ENCODE measurements at regions not wholly inside any gene's neighbourhood (a gene's known extent, or its start where the extent isn't known, plus 50 kb on each side); places are given as distances from the start of the nearest gene placed in this dataset.
"Not testable (repeated sequence)": the region's sequence is repeated elsewhere in the genome, so short reads cannot be mapped to it uniquely, and the experiment has no call there.

DNA sequence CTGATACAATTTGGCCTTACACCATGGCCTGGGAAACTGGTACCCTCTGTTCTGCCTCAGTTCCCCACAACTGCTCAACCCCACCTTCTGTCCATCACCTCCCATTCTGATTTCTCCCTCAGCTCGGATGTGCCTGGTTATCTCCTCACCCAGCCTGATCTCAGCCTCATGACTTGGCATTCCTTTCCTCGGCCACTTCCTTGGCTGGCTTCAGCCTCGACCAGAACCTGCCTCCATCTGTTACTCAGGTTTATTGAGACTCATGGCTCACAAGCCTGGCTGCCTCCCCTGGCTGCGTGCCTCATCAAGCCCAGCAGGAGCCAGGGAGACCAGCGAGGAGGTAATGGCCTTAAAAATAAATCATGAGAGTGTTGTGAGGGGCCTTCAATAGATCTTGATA, 356.2 kb upstream of the SPRED2 start:
- DNase-seq (ENCODE audit: low spot score), result no peak

- no peak for DNase-seq (ENCODE audit: low spot score)
These were observed 354.4 kb upstream of the SPRED2 start for GRCh38 chr2:65786765-65787164.

DNA sequence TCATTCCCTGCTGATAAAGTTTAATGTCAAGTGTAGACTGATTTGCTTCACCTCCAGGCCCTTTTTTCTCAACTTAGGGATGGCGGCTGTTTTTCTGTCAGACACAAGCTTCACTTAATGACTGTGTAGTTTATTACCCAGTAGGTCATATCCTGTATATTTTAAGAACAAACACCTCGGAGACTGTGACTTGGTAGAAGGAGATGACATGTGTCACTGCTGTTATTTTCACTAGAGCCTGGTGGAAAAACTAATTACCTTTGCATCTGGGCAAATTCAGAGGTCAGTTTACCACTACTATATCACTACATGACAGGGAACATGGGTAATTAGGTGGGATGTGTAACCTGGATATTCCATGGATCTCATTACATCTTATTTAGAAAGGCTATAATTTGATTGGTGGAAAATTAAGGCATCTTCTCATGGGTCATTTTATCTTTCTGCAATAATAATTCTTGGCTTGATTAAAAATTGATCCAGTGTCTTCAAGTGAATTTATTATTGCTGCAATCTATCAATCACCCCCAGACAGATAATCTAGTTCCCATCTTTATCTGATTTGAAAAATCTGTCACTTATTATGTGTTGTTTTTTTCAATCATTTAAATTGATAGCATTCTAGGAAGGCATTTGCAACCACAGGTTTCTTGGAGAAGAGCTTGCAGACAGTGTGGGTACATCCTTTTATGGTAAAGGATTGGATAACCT, 353.8 kb upstream of the SPRED2 start:
- DNase-seq (ENCODE audit: low spot score), result no peak

GRCh38 chr2:65782996-65783650, 350.7 kb upstream of the SPRED2 start:
- no peak for DNase-seq (ENCODE audit: low spot score)

- no peak for DNase-seq (ENCODE audit: low spot score)
These were observed 349.8 kb upstream of the SPRED2 start for GRCh38 chr2:65782186-65782585.

- no peak for DNase-seq (ENCODE audit: low spot score)
These were observed 349.4 kb upstream of the SPRED2 start for GRCh38 chr2:65781756-65782155.

- no peak for DNase-seq (ENCODE audit: low spot score)
These were observed 346.6 kb upstream of the SPRED2 start for GRCh38 chr2:65779021-65779420.

DNA sequence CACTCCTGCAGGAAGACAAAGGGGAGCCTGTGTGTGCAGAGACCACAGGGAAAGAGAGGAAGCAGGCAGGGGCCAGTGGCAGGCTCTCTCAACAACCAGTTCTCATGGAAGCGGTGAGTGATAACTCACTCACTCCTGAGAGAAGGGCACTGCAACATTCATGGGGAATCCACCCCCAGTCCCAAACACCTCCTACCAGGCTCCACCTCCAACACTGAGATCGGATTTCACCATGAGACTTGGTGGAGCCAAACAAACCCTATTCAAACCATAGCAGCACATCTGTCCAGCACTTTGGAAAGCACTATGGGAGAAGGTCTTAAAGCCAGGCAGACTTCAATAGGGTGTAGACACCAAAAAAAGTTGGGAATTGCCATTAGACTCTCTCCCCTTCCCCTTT, 345.7 kb upstream of the SPRED2 start:
- DNase-seq (ENCODE audit: low spot score), result no peak

DNA sequence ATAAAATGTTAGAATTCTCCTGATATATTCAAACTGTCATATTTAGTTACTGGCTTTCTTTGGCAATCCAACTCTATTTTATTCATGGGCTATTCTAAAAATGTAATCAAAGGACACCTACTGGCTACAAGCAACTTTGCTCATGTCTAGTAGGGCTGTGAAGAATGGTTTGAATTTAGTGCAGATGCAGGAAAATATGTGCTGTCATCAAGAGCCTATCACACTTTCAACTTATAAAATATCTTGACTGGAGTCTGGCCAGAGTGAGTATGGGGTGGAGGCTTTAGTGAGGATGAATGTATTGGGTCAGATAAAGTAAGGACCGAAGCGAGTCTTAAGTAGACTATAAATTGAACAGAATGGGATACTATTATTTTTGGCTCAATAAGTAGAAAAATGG, 343.4 kb upstream of the SPRED2 start:
- no peak for DNase-seq (ENCODE audit: low spot score)

GRCh38 chr2:65767946-65768345, 335.5 kb upstream of the SPRED2 start:
- no peak for DNase-seq (ENCODE audit: low spot score)

- DNase-seq (ENCODE audit: low spot score), result no peak
These were observed 334.4 kb upstream of the SPRED2 start for GRCh38 chr2:65766768-65767267.

DNA sequence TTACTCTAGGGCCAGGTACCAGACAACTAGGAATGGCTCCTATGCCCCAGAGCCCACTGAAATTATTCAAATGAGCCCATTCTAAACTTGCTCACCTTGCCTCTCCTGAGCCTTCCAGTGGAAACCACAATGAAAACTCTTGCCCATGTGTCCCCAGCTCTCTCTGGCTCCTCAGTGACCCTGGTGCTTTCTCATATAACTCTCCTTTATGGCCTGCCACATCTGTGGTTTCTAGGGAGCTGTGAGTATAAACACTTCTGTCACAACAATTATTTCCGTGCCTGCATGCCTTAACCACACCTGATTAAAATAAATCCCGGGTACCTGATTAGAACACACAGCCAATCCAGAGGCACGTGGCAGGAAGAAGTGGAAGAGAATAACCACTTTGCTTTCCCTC, 333.0 kb upstream of the SPRED2 start:
- no peak for DNase-seq (ENCODE audit: low spot score)

GRCh38 chr2:65762068-65762467, 329.7 kb upstream of the SPRED2 start:
- DNase-seq (ENCODE audit: low spot score), result no peak

DNA sequence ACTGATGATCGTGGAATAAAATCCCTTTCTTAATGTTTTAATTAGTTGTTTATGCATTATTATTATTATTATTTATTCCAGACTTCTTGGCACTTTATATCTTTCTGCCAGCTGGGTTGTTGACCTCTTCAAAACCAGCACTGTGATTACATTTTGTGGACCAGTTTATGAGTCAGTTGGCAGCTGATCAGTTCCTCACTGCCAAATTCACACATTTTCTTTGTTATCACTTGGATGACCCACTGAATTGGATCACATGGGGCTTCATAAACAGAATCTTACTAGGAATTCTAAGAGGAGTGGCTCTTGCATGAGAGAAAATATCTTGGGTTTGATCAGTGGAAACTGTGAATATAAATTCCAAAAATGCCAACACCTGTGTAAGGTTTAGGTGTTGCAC, 321.8 kb upstream of the SPRED2 start:
- no peak for DNase-seq (ENCODE audit: low spot score)

- DNase-seq (ENCODE audit: low spot score), result no peak
These were observed 319.0 kb upstream of the SPRED2 start for GRCh38 chr2:65751408-65751807.

DNA sequence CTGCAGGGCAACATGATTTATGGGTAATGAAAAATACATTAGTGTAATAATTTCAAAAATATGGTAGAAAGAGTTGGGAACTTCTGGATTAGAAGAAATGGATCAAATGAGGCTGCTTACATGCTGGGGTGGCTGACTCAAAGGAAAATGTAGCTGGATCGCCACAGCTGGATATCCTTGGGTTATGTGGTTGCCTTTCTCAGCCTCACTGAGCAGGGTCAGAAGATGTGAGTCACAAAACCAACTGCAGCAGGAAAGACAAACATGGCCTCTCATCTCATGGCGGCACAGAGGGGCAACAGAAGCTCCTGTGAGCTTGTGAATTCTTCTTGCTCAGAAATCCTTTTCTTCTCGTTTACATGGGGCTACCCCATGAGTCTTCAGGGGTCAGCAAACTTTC, 317.1 kb upstream of the SPRED2 start:
- DNase-seq (ENCODE audit: low spot score), result no peak

- DNase-seq (ENCODE audit: low spot score), result not testable (repeated sequence)
These were observed 315.5 kb upstream of the SPRED2 start for GRCh38 chr2:65747875-65748274.

DNA sequence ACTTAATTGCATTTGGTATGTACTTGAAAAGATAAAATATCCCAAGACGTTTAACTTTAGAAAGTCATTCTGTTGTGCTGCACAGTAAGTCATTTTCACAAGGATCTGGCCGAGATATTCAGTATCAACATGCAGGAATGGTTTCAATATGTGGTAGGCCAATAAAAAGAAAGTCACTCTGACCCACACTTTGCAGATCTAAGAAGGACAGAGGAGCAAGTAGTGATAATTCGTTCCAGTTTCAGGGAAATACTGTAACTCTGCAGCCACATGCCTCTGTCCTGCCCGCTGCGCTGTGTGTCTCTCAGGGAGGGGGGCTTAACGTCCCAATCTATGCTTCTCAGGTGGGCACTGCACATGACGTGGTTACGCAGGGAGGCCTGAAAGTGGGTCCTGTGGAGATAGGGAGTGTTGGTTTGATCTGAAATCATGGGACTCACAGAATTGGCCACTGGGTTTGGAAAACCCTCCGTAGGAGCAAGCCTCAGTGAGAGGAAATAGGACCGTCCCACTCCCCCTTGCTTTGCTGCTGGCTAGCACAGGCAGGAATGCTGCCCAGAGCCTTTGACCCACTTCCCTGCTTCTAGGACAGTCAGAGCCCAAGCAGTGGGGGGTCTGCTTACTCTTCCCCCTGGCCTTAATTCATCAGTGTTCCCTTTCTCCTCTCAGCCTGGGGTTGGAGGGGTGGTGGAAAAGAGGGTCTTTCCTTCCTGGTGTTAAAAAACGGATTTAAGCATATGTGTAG, 314.7 kb upstream of the SPRED2 start:
- no peak for DNase-seq (ENCODE audit: low spot score)

DNA sequence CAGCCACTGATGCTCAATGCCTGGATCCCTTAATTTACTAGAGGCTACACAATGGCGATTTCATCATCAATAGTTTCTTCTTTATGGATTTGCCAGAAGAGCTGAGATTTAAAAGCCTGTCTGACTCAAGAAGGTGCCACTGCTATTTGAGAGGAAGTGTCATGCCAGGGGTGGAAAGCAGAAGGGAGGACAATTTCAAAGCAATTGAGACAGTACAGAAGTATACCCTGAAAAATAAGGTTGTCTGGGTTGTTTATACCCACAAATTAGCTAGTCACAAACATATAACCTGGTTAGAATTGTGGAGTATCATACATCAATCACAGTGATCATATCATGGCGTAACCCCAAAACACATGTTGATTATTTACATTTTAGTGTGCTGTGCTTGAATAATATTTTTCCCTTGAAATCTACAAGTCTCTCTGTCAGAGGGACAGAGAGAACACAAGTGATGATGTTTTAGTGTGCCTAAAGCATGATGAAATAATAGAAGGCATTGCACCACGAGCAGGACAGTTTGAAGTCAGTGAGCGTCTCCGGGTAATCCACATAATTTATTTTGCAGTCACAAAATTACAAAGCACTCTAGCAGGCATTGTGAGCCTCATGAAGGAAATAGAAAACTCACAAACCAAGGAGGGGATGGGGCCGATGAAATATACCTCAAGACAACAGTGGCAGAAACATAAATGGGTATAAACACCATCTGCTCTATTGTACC, 312.2 kb upstream of the SPRED2 start:
- DNase-seq (ENCODE audit: low spot score), result no peak

GRCh38 chr2:65742977-65743376, 310.6 kb upstream of the SPRED2 start:
- no peak for DNase-seq (ENCODE audit: low spot score)

GRCh38 chr2:65739927-65740326, 307.5 kb upstream of the SPRED2 start:
- no peak for DNase-seq (ENCODE audit: low spot score)

- no peak for DNase-seq (ENCODE audit: low spot score)
These were observed 305.1 kb upstream of the SPRED2 start for GRCh38 chr2:65737452-65738011.
